A549 (cell line): ENCODE measurements at regions not wholly inside any gene's neighbourhood (a gene's known extent, or its start where the extent isn't known, plus 50 kb on each side); places are given as distances from the start of the nearest gene placed in this dataset.
"Not testable (repeated sequence)": the region's sequence is repeated elsewhere in the genome, so short reads cannot be mapped to it uniquely, and the experiment has no call there.

Experiments used
- ATAC-seq, 2 experiments: fragments of 200-7000 bp in 1 of 2; fragments of >200 bp in 1 of 2; cut with Nextera tagmentation in 1 of 2; cut with Tn5 transposase in 1 of 2; 3 replicates each; pipeline versions ENCODE4 v1.8.0 to v1.9.1; 2018 to 2020; ENCODE audit warnings: mild to moderate bottlenecking in 1 of 2, moderate library complexity in 1 of 2
- CTCF ChIA-PET: fragments of 300-600 bp; sonication (Branson Sonifier 250); formaldehyde crosslinking; extraction: SDS; loops from one replicate; lab custom pipeline; 2021; ENCODE audit warnings: antibody characterized with exemption, inconsistent platforms; lab: Yijun Ruan, JAX
- POLR2A ChIA-PET: fragments of 350-600 bp; formaldehyde crosslinking; extraction: SDS; loops from one replicate; lab custom pipeline; 2021; ENCODE audit warnings: antibody characterized with exemption, inconsistent platforms; lab: Yijun Ruan, JAX
- DNase-seq, 2 experiments: peaks; one replicate each; pipeline versions ENCODE4 v3.0.0 to v3.0.0-alpha.2; 2011 to 2016; ENCODE audit warnings: low read depth in 1 of 2, low spot score in 1 of 2
- FAIRE-seq: peaks from 2 replicates; lab custom pipeline; 2011; peaks lifted over from hg19 to GRCh38; lab: Jason Lieb, UNC
- H3K27ac ChIP-seq, 2 experiments: fragments of >200 bp; sonication (Bioruptor Twin); formaldehyde crosslinking; 3 replicates each; pipeline ENCODE4 v1.5.1; 2016 to 2017
- H3K4me1 ChIP-seq: fragments of >200 bp; sonication (Bioruptor Twin); formaldehyde crosslinking; 3 replicates; pipeline ENCODE4 v1.6.1; 2016
- H3K4me2 ChIP-seq: fragments of >200 bp; sonication (Bioruptor Twin); formaldehyde crosslinking; 3 replicates; pipeline ENCODE4 v1.6.1; 2016
- H3K4me3 ChIP-seq: fragments of >200 bp; sonication (Bioruptor Twin); formaldehyde crosslinking; 3 replicates; pipeline ENCODE4 v1.5.1; 2016
- H3K9me3 ChIP-seq: fragments of >200 bp; sonication (Bioruptor Twin); formaldehyde crosslinking; 3 replicates; pipeline ENCODE4 v1.6.1; 2016
- WGBS: methylation state at CpG from one replicate; pipeline ENCODE4 v1.1.6; 2017; ENCODE audit errors: missing lambda C conversion rate; 5-methylcytosine and 5-hydroxymethylcytosine counted together
- small RNA-seq, 6 experiments: library from RNA; depleted of rRNA; stranded (forward); fragments of <200 nt; gene quantifications; one replicate each; pipeline ENCODE3, GENCODE V24; 2012

DNA sequence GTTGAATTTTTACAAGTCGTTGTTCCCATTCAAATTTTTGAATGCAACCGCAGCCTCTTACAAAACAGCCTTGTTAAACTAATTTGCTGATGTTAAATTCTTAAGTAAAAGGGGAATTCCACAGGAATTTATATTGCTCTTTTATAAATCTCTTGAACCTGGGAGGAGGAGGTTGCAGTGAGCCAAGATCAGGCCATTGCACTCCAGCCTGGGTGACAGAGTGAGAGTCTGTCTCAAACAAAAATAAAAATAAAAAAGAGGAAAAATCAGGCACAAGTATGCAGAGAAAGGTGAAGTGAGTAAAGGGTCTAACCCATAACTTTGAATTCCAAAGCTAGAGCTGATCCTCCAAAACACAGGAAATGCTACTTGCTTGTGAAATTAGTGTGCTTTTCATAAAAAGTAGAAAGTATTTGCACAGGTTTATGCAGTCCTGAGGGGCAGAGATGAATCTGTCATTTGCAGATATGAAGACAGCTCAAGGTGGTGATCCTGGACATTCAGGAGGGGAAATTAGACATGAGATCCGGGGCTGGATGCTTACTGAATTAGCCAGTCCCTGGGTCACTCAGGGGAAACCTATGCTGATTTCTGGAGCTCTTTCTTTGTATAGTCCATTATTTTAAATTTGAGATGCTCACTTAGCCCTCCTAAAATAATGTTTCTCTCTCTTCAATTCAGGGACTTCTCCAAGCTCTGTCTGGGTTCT is 53.7 kb downstream of the OR11H2 start:
- H3K27ac ChIP-seq, H3K9me3 ChIP-seq, DNase-seq, H3K4me1 ChIP-seq, FAIRE-seq, POLR2A ChIA-PET, H3K4me3 ChIP-seq, CTCF ChIA-PET, H3K4me2 ChIP-seq: not testable (repeated sequence)
- 14% methylated on average over 1 of the region's 3 CpGs for WGBS
- 0 out of 6 replicates have a peak, but pooled peaks of 1 of the 2 experiments have one; percentile 37 for ATAC-seq

DNA sequence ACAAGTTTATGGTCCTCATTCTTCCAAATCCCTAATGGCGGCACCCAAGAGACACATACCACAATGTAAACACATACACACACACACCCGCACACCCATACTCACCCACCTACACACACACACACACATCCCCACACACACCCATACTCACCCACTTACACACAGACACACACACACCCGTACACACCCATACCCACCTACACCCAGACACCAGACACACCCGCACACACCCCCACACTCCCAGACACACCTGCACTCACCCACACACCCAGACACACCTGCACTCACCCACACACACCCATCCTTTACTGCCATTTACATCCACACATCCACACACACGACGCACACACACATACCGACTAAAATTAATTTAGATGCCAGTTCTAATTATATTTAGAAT is 55.0 kb downstream of the OR11H2 start:
- H3K4me3 ChIP-seq, CTCF ChIA-PET, H3K4me2 ChIP-seq, DNase-seq, H3K4me1 ChIP-seq, H3K9me3 ChIP-seq, POLR2A ChIA-PET, FAIRE-seq, ATAC-seq, H3K27ac ChIP-seq: not testable (repeated sequence)
- 60% methylated on average over 1 of the region's 7 CpGs for WGBS

DNA sequence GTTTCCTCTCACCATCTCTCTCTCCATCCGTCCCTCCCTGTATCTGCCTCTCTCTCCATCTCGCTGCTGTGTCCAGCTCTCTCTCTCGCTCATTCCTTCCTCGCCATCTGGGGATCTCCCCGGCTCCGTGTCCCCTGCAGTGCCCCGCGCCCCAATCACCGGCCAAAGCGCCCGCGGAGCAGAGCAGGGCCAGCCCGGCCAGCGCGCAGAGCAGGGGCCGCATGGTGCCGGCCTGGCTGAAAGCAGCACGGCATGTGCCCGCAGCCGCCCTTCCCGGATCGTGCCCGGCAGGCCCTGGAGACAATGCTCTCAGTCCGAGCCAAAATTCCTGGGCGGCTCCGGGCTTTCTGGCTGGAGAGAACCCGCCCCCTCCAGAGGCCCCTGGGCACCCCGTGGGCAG is 75.1 kb downstream of the OR11H2 start:
- POLR2A ChIA-PET, CTCF ChIA-PET: not testable (repeated sequence)

DNA sequence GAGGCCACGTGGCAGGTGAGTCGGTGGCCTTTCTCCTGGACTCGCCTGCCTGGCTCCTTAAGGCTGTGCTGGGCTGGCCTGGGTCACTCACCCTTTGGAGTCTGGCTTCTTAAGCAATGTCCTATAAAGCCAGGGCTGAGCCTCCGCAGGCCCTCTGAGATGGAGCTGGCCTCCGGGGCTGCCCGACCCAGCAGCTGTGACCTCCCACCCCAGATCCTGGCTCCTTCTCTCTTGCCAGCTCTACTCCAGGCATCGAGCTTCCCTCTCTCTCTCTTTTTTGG is 75.7 kb downstream of the OR11H2 start:
- POLR2A ChIA-PET, H3K4me1 ChIP-seq, H3K4me3 ChIP-seq, FAIRE-seq, CTCF ChIA-PET, H3K9me3 ChIP-seq, H3K4me2 ChIP-seq, DNase-seq, H3K27ac ChIP-seq: not testable (repeated sequence)
- peak in 1 of 2 experiments; percentile 73; a peak in 3 of 6 replicates for ATAC-seq
- WGBS, result 33% methylated on average over 3 of the region's 7 CpGs

More for the DNA sequence above, 75.1 kb downstream of the OR11H2 start:
- H3K4me3 ChIP-seq, DNase-seq, FAIRE-seq, H3K9me3 ChIP-seq, H3K4me1 ChIP-seq, H3K4me2 ChIP-seq, H3K27ac ChIP-seq: not testable (repeated sequence)
- WGBS, result no CpG with 5 or more reads among the region's 28 CpGs
- ATAC-seq, result peak; percentile 47 to 50; a peak in 5 of 6 replicates

DNA sequence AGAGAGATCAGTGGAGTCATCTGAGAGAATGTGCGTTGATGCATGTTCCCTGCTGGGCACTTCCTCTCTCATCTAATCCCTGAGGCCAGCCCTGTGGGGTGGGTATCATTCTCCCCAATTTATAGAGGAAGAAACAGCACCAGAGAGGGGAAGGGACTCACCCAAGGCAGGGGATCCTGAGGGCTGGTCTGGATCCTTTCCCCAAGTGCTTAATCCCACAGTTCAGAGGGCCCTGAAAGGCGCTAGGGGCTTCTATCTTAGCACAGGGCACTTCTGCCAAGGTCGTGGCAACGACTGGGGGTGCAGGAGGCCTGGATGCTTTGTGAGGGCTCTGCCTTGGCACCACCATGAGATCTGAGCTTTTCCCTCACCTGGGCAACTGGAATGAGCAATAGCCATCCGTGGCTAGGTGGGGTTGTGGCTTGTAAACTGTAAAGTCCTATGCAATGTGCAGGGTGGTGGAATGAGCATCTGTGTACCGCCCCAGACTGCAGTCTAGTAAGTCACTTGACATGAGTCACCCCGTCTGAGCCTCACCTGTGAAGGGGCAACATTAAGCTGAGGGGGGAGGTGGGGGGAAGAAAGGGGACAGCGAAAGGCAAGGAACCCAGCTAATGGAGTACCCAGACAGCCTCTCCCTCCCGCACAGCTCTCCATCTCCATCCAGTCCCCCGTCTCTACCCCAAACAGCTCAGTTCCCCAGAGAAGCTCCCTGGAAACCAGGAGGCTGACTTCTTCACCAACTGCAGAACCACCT is 76.2 kb downstream of the OR11H2 start:
- FAIRE-seq, CTCF ChIA-PET, H3K4me3 ChIP-seq, DNase-seq, POLR2A ChIA-PET, H3K4me1 ChIP-seq, H3K27ac ChIP-seq, H3K9me3 ChIP-seq, H3K4me2 ChIP-seq: not testable (repeated sequence)
- WGBS, result 0% methylated on average over 2 of the region's 10 CpGs
- peak; percentile 71 to 76 for ATAC-seq

DNA sequence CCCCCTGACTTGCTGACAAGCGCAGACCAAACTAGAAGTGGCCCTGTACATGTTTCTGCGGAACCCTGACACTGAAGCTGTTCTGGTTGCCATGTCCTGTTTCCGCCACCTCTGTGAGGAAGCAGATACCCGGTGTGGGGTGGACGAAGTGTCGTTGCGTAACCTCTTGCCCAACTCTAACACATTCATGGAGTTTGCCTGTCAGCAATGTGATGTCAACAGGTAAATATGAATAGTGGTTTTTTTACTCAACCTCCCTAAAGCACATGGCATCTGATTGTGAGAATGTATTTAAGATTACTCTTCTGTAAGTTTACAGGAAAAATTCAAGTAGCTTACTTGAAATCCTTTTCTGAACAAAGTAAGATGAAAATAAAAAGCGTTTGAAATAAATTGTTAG is 100.1 kb downstream of the OR11H2 start:
- WGBS, result 4% methylated on average over 5 of the region's 8 CpGs
- CTCF ChIA-PET, ATAC-seq, H3K4me1 ChIP-seq, POLR2A ChIA-PET, H3K4me2 ChIP-seq, H3K4me3 ChIP-seq, H3K27ac ChIP-seq, H3K9me3 ChIP-seq, DNase-seq, FAIRE-seq: not testable (repeated sequence)

Small RNAs in the stretch of these regions (small RNA-seq; reads per million reads assigned to genes)
- 0 reads per million in 6 experiments for gene AL512310.8
